Keratinocyte (primary cell): ENCODE measurements at regions not wholly inside any gene's neighbourhood (a gene's known extent, or its start where the extent isn't known, plus 50 kb on each side); places are given as distances from the start of the nearest gene placed in this dataset.

Experiments used
- DNase-seq: peaks from one replicate; pipeline ENCODE4 v3.0.0-alpha.2; 2011; ENCODE audit warnings: low read depth, missing footprints, low spot score
- FAIRE-seq: peaks from 2 replicates; lab custom pipeline; 2011; peaks lifted over from hg19 to GRCh38; lab: Jason Lieb, UNC
- H2AFZ ChIP-seq: 2 replicates; pipeline ENCODE4 v1.6.0; 2012; ENCODE audit warnings: low read length, control low read depth, inconsistent platforms; ENCODE audit not compliant: control insufficient read depth
- H3K27ac ChIP-seq: 2 replicates; pipeline ENCODE4 v1.5.1; 2011; ENCODE audit warnings: low read length; ENCODE audit not compliant: control insufficient read depth, insufficient read depth
- H3K27me3 ChIP-seq: 3 replicates; pipeline ENCODE4 v1.6.0; 2011; ENCODE audit warnings: low read length; ENCODE audit not compliant: control insufficient read depth, insufficient read depth; ENCODE audit errors: extremely low read depth
- H3K36me3 ChIP-seq, 2 experiments: 2 replicates in 1 of 2; 3 replicates in 1 of 2; pipeline ENCODE4 v1.5.1; 2011; ENCODE audit warnings: low read length in 2 of 2, mild to moderate bottlenecking in 1 of 2; ENCODE audit not compliant: control insufficient read depth in 2 of 2, insufficient read depth in 2 of 2; ENCODE audit errors: extremely low read depth in 1 of 2
- H3K4me1 ChIP-seq: 3 replicates; pipeline ENCODE4 v1.5.1; 2011; ENCODE audit warnings: low read length; ENCODE audit not compliant: control insufficient read depth, insufficient read depth; ENCODE audit errors: extremely low read depth
- H3K4me2 ChIP-seq: 3 replicates; pipeline ENCODE4 v1.6.0; 2011; ENCODE audit warnings: low read depth, low read length; ENCODE audit not compliant: control insufficient read depth, insufficient read depth; ENCODE audit errors: extremely low read depth
- H3K4me3 ChIP-seq, 3 experiments: fragments of 200-600 bp in 1 of 3; sonication (generic) in 1 of 3; 2 replicates in 2 of 3; 3 replicates in 1 of 3; pipeline ENCODE4 v1.5.1; 2011 to 2016; ENCODE audit warnings: low read length in 3 of 3, mild to moderate bottlenecking in 3 of 3, control low read depth in 2 of 3, inconsistent platforms in 1 of 3, low read depth in 1 of 3, mixed read lengths in 1 of 3, mixed run types in 1 of 3, moderate library complexity in 1 of 3; ENCODE audit not compliant: control insufficient read depth in 2 of 3, insufficient read depth in 2 of 3; ENCODE audit errors: extremely low read depth in 1 of 3
- H3K79me2 ChIP-seq: 2 replicates; pipeline ENCODE4 v1.6.0; 2012; ENCODE audit warnings: low read length; ENCODE audit not compliant: control insufficient read depth, insufficient read depth
- H3K9ac ChIP-seq: 3 replicates; pipeline ENCODE4 v1.6.0; 2011; ENCODE audit warnings: low read length; ENCODE audit not compliant: control insufficient read depth, insufficient read depth; ENCODE audit errors: extremely low read depth
- H3K9me1 ChIP-seq: 3 replicates; pipeline ENCODE4 v1.6.0; 2011; ENCODE audit warnings: low read length; ENCODE audit not compliant: control insufficient read depth, insufficient read depth; ENCODE audit errors: extremely low read depth
- H3K9me3 ChIP-seq: 2 replicates; pipeline ENCODE4 v1.5.1; 2012; ENCODE audit warnings: low read depth, low read length; ENCODE audit not compliant: control insufficient read depth
- H4K20me1 ChIP-seq: 3 replicates; pipeline ENCODE4 v1.6.0; 2011; ENCODE audit warnings: low read length; ENCODE audit not compliant: control insufficient read depth, insufficient read depth; ENCODE audit errors: extremely low read depth
- CTCF ChIP-seq, 3 experiments: IDR thresholded peaks in 1 of 3; conservative IDR thresholded peaks in 1 of 3; optimal IDR thresholded peaks in 1 of 3; 2 replicates in 2 of 3; 3 replicates in 1 of 3; pipeline versions ENCODE3 to v1.5.1; 2011; ENCODE audit warnings: low read length in 3 of 3, mild to moderate bottlenecking in 3 of 3, moderate library complexity in 2 of 3, control low read depth in 1 of 3, inconsistent platforms in 1 of 3; ENCODE audit not compliant: insufficient read depth in 2 of 3; ENCODE audit errors: extremely low read depth in 1 of 3
- EZH2 ChIP-seq: IDR thresholded peaks from one replicate; pipeline ENCODE4 v1.6.1; 2012; ENCODE audit warnings: inconsistent platforms, mild to moderate bottlenecking, low read length, moderate library complexity
- dilution Hi-C: fragments of 300-500 bp; cut with MboI; formaldehyde crosslinking; loops from one replicate; pipeline ENCODE4 v1.7.0; 2020; ENCODE audit warnings: low sequenced_read_pairs; ENCODE audit not compliant: extremely low pct_ligation_motif_present

GRCh38 chr10:107616031-107616430, 451.5 kb upstream of the SORCS1 start:
- Histone ChIP-seq H3K79me2 (no peaks in the 10 kb centered on the region), H2AFZ (no peak overlapping the region), H3K4me3 (no peak overlapping the region), H3K27ac (no peak overlapping the region), H3K9me1 (no peaks in the 10 kb centered on the region), H3K4me1 (no peaks in the 10 kb centered on the region), H3K4me2 (no peak overlapping the region), H3K27me3 (no peaks in the 10 kb centered on the region), H3K36me3 (no peaks in the 10 kb centered on the region), H3K9ac (no peak overlapping the region), H4K20me1 (no peaks in the 10 kb centered on the region), H3K9me3 (no peaks in the 10 kb centered on the region)
- FAIRE-seq (no peak), DNase-seq (no peak)
- TF ChIP-seq EZH2, result no peak
- TF ChIP-seq CTCF (optimal IDR thresholded peaks at IDR 0.05 in 1 of 3, IDR thresholded peaks at IDR 0.05 in 1 of 3, conservative IDR thresholded peaks at IDR 0.05 in 1 of 3; ENCODE audit: extremely low read depth in 1 of 3, insufficient read depth in 2 of 3, low read length in 3 of 3), result no peak
- dilution Hi-C loops, result no loop called here

- no peaks in the 10 kb centered on the region for H3K79me2 ChIP-seq
- no peaks in the 10 kb centered on the region for H4K20me1 ChIP-seq
- no peaks in the 10 kb centered on the region for H3K9me1 ChIP-seq
- no peak overlapping the region for H3K9ac ChIP-seq
- no peak overlapping the region for H3K4me2 ChIP-seq
- H2AFZ ChIP-seq, result no peak overlapping the region
- no peaks in the 10 kb centered on the region for H3K36me3 ChIP-seq
- no peaks in the 10 kb centered on the region for H3K9me3 ChIP-seq
- TF ChIP-seq EZH2, result no peak
- TF ChIP-seq CTCF (optimal IDR thresholded peaks at IDR 0.05 in 1 of 3, IDR thresholded peaks at IDR 0.05 in 1 of 3, conservative IDR thresholded peaks at IDR 0.05 in 1 of 3; ENCODE audit: extremely low read depth in 1 of 3, insufficient read depth in 2 of 3, low read length in 3 of 3), result no peak
- DNase-seq, result no peak
- no peak overlapping the region for H3K27ac ChIP-seq
- no peaks in the 10 kb centered on the region for H3K27me3 ChIP-seq
- H3K4me1 ChIP-seq, result no peaks in the 10 kb centered on the region
- dilution Hi-C loops, result no loop called here
- FAIRE-seq, result no peak
- no peak overlapping the region for H3K4me3 ChIP-seq
Measured at GRCh38 chr10:107614939-107615685, 450.6 kb upstream of the SORCS1 start.
